Smooth muscle cell (in vitro differentiated cells): ENCODE measurements at regions not wholly inside any gene's neighbourhood (a gene's known extent, or its start where the extent isn't known, plus 50 kb on each side); places are given as distances from the start of the nearest gene placed in this dataset.

Source experiments
- DNase-seq: peaks from one replicate; lab custom pipeline; 2025; ENCODE audit not compliant: unreplicated experiment; lab: John Stamatoyannopoulos, UW
- H2AFZ ChIP-seq: fragments of 200-600 bp; sonication (generic); 2 replicates; pipeline ENCODE4 v1.6.0; 2016; ENCODE audit warnings: antibody characterized with exemption, low read depth, mild to moderate bottlenecking
- H3F3A ChIP-seq: fragments of 200-600 bp; sonication (generic); 2 replicates; pipeline ENCODE4 v1.6.0; 2017; ENCODE audit warnings: antibody characterized with exemption, low read depth
- H3K27ac ChIP-seq: fragments of 200-600 bp; sonication (generic); 2 replicates; pipeline ENCODE4 v1.5.1; 2016; ENCODE audit warnings: low read depth, mild to moderate bottlenecking
- H3K27me3 ChIP-seq: fragments of 200-600 bp; sonication (generic); 2 replicates; pipeline ENCODE4 v1.6.1; 2016; ENCODE audit warnings: low read depth, mild to moderate bottlenecking
- H3K36me3 ChIP-seq: fragments of 200-600 bp; sonication (generic); 2 replicates; pipeline ENCODE4 v1.5.1; 2016; ENCODE audit warnings: low read depth
- H3K4me1 ChIP-seq: fragments of 200-600 bp; sonication (generic); 2 replicates; pipeline ENCODE4 v1.5.1; 2016; ENCODE audit warnings: low read depth
- H3K4me2 ChIP-seq: fragments of 200-600 bp; sonication (generic); 2 replicates; pipeline ENCODE4 v1.6.0; 2016; ENCODE audit warnings: mild to moderate bottlenecking
- H3K4me3 ChIP-seq: fragments of 200-600 bp; sonication (generic); 2 replicates; pipeline ENCODE4 v1.5.1; 2016; ENCODE audit warnings: mild to moderate bottlenecking
- H3K79me2 ChIP-seq: fragments of 200-600 bp; sonication (generic); 2 replicates; pipeline ENCODE4 v1.6.0; 2016; ENCODE audit warnings: low read depth, mild to moderate bottlenecking
- H3K9ac ChIP-seq: fragments of 200-600 bp; sonication (generic); 2 replicates; pipeline ENCODE4 v1.6.0; 2016; ENCODE audit warnings: low read depth
- H3K9me3 ChIP-seq: fragments of 200-600 bp; sonication (generic); replicated peaks from 2 replicates; pipeline ENCODE4 v1.5.1; 2016; ENCODE audit warnings: low read depth
- H4K20me1 ChIP-seq: fragments of 200-600 bp; sonication (generic); 2 replicates; pipeline ENCODE4 v1.6.0; 2016; ENCODE audit warnings: low read depth
- WGBS: methylation state at CpG from one replicate; pipeline ENCODE4 v1.1.7; 2016; ENCODE audit warnings: low lambda C conversion rate; 5-methylcytosine and 5-hydroxymethylcytosine counted together
- TF ChIP-seq, protein P1 (sequence below): fragments of 200-600 bp; sonication (generic); IDR thresholded peaks from 2 replicates; pipeline ENCODE4 v1.5.1; 2017; ENCODE audit warnings: borderline replicate concordance, mild to moderate bottlenecking, antibody characterized with exemption; ENCODE audit not compliant: insufficient read depth, poor library complexity, severe bottlenecking

DNA sequence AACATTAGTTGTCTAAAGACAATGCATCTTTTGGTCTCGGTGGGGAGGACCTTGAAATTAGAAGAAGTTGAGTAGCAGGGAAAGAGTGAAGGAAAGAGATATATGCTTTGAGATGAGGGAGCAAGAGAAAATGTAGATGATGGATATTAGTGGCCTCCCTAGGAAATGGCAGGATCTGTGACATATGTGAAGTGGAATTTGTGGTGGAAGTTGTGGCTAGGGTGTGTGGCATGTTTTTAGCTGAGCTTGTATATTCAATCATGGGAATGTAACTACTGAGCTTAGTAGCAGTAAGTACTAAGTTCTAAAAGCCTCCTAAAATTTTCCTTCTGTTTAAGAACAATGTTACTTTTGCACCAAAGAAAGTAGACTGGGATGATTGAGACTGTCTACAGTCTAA is 382.8 kb upstream of the CTSO start:
- WGBS = 86% methylated on average over 1 of the region's 1 CpG
- Histone ChIP-seq H3K9ac (no peak overlapping the region), H3K4me3 (no peak overlapping the region), H3K4me2 (no peak overlapping the region), H4K20me1 (no peaks in the 10 kb centered on the region), H3K36me3 (no peaks in the 10 kb centered on the region), H3K9me3 (no peaks in the 10 kb centered on the region), H3K27me3 (no peaks in the 10 kb centered on the region), H3F3A (no peaks in the 10 kb centered on the region), H2AFZ (no peak overlapping the region), H3K4me1 (no peaks in the 10 kb centered on the region), H3K27ac (peak overlapping the region; percentile 40), H3K79me2 (no peaks in the 10 kb centered on the region)
- DNase-seq = no peak
- TF ChIP-seq, protein P1, sequence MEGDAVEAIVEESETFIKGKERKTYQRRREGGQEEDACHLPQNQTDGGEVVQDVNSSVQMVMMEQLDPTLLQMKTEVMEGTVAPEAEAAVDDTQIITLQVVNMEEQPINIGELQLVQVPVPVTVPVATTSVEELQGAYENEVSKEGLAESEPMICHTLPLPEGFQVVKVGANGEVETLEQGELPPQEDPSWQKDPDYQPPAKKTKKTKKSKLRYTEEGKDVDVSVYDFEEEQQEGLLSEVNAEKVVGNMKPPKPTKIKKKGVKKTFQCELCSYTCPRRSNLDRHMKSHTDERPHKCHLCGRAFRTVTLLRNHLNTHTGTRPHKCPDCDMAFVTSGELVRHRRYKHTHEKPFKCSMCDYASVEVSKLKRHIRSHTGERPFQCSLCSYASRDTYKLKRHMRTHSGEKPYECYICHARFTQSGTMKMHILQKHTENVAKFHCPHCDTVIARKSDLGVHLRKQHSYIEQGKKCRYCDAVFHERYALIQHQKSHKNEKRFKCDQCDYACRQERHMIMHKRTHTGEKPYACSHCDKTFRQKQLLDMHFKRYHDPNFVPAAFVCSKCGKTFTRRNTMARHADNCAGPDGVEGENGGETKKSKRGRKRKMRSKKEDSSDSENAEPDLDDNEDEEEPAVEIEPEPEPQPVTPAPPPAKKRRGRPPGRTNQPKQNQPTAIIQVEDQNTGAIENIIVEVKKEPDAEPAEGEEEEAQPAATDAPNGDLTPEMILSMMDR = no peak

GRCh38 chr4:156335721-156336120 is 382.1 kb upstream of the CTSO start:
- Histone ChIP-seq H3K4me1 (no peaks in the 10 kb centered on the region), H2AFZ (no peak overlapping the region), H3K79me2 (no peaks in the 10 kb centered on the region), H4K20me1 (no peaks in the 10 kb centered on the region), H3K4me3 (no peak overlapping the region), H3K9ac (no peak overlapping the region), H3K9me3 (no peaks in the 10 kb centered on the region), H3K36me3 (no peaks in the 10 kb centered on the region), H3F3A (no peaks in the 10 kb centered on the region), H3K4me2 (no peak overlapping the region), H3K27me3 (no peaks in the 10 kb centered on the region), H3K27ac (no peak overlapping the region)
- TF ChIP-seq, protein P1 = no peak
- DNase-seq = no peak
- WGBS = 100% methylated on average over 1 of the region's 1 CpG

DNA sequence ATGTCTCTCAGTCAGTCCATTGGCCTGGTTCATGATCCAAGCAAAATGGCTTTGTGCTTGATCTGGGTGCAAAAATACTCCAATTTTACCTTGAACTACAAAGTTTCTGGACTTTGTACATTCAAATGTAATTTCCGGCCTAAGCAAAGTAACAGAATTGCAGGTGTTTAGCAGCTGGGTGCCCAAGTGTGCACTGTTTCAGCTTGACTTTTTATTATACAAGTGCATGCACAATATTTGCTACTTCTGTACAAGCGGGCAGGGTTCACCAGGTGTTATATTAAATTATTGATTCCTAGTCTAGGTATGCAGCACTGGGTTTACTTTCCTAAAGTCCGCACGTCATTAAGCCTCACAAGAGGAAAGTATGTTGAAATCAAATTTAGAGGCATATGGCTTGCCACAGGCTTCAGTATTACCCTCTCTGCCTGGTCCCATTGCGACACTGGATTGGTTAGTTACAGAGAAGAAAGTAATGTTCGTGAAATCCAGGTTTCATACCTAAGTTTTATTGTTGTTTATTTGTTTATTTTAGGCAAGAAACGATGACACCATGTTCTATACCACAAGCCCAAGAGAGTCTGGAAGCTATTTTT is 376.9 kb upstream of the CTSO start:
- 83% methylated on average over 7 of the region's 7 CpGs for WGBS

More for the DNA sequence above, 376.9 kb upstream of the CTSO start:
- no peaks in the 10 kb centered on the region for H3K9me3 ChIP-seq
- H3K4me1 ChIP-seq = no peaks in the 10 kb centered on the region
- no peaks in the 10 kb centered on the region for H3K79me2 ChIP-seq
- peak overlapping the region; percentile 81 for H2AFZ ChIP-seq
- TF ChIP-seq, protein P1 = no peak
- no peaks in the 10 kb centered on the region for H3K27me3 ChIP-seq
- H3K9ac ChIP-seq = peak overlapping the region; percentile 20
- H3K36me3 ChIP-seq = no peaks in the 10 kb centered on the region
- H3K4me3 ChIP-seq = no peak overlapping the region
- DNase-seq = no peak
- H3K27ac ChIP-seq = peak overlapping the region; percentile 74
- peak overlapping the region; percentile 71 for H3K4me2 ChIP-seq
- no peaks in the 10 kb centered on the region for H4K20me1 ChIP-seq
- no peaks in the 10 kb centered on the region for H3F3A ChIP-seq
